Liver (tissue), 3 donors: ENCODE measurements at regions not wholly inside any gene's neighbourhood (a gene's known extent, or its start where the extent isn't known, plus 50 kb on each side); places are given as distances from the start of the nearest gene placed in this dataset.

Experiments used
- GABPA ChIP-seq, 2 donors: IDR thresholded peaks in 1 of 2; conservative IDR thresholded peaks in 1 of 2; 2 replicates each; pipeline ENCODE4 v1.6.1; 2016; ENCODE audit warnings: antibody characterized with exemption in 2 of 2, mild to moderate bottlenecking in 1 of 2, moderate library complexity in 1 of 2
- RAD21 ChIP-seq, 2 donors: IDR thresholded peaks; 2 replicates each; pipeline ENCODE4 v1.6.1; 2016; ENCODE audit warnings: antibody characterized with exemption in 2 of 2, mild to moderate bottlenecking in 2 of 2
- YY1 ChIP-seq: IDR thresholded peaks from 2 replicates; pipeline ENCODE4 v1.6.1; 2016; ENCODE audit warnings: antibody characterized with exemption, mild to moderate bottlenecking
- TF ChIP-seq, protein P1 (sequence below): fragments of 150-350 bp; IDR thresholded peaks from 2 replicates; pipeline ENCODE4 v1.5.1; 2017; ENCODE audit warnings: improper control_type of control experiment, low read depth, low read length; ENCODE audit not compliant: missing input control
- donor health status: healthy.
- donor health status: healthy.

- TF ChIP-seq, protein P1, sequence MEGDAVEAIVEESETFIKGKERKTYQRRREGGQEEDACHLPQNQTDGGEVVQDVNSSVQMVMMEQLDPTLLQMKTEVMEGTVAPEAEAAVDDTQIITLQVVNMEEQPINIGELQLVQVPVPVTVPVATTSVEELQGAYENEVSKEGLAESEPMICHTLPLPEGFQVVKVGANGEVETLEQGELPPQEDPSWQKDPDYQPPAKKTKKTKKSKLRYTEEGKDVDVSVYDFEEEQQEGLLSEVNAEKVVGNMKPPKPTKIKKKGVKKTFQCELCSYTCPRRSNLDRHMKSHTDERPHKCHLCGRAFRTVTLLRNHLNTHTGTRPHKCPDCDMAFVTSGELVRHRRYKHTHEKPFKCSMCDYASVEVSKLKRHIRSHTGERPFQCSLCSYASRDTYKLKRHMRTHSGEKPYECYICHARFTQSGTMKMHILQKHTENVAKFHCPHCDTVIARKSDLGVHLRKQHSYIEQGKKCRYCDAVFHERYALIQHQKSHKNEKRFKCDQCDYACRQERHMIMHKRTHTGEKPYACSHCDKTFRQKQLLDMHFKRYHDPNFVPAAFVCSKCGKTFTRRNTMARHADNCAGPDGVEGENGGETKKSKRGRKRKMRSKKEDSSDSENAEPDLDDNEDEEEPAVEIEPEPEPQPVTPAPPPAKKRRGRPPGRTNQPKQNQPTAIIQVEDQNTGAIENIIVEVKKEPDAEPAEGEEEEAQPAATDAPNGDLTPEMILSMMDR, result peak; percentile 55
- TF ChIP-seq YY1 (no peak), RAD21 (IDR thresholded peaks at IDR 0.05) (peak; percentile 85 to 88), GABPA (IDR thresholded peaks at IDR 0.05 in 1 of 2, conservative IDR thresholded peaks at IDR 0.05 in 1 of 2) (no peak)
These were observed 496.9 kb upstream of the C16orf82 start for GRCh38 chr16:26569793-26570192.
